Activated CD8-positive, alpha-beta memory T cell treated with anti-CD3 and anti-CD28 coated beads for 36 hours (primary cell): ENCODE measurements at regions not wholly inside any gene's neighbourhood (a gene's known extent, or its start where the extent isn't known, plus 50 kb on each side); places are given as distances from the start of the nearest gene placed in this dataset.
"Not testable (repeated sequence)": the region's sequence is repeated elsewhere in the genome, so short reads cannot be mapped to it uniquely, and the experiment has no call there.

Experiments used
- CTCF ChIA-PET: fragments of 350-600 bp; sonication (Branson Sonifier 250); formaldehyde crosslinking; loops from one replicate; lab custom pipeline; 2021; ENCODE audit warnings: antibody characterized with exemption; lab: Charles Lee
- POLR2A ChIA-PET: fragments of 350-600 bp; sonication (Branson Sonifier 250); formaldehyde crosslinking; loops from one replicate; lab custom pipeline; 2021; ENCODE audit warnings: antibody characterized with exemption; lab: Charles Lee

DNA sequence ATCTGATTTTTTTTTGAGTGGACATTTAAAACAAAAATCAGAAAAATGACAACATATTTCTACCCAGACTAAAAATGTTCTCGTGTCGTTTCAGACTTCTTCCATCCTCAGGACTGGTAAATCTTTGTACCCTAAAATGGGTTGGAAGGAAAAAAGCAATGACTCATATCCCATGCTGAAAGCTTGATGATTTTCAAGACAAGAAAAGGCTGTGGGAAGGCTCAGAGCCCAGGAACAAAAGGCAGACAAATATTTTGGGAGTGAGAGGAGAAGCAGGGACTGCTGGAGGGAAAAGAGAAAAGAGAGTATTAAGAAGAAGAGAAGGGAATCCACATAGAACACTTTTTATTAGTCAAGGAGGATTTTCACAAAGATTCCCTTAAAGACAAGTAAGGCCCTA lies 77.1 kb upstream of the CTAGE1 start:
- ChIA-PET POLR2A (no interaction called here), CTCF (no interaction called here)

GRCh38 chr18:22499421-22499820 lies 81.7 kb upstream of the CTAGE1 start:
- CTCF ChIA-PET = no interaction called here
- POLR2A ChIA-PET = no interaction called here

GRCh38 chr18:22503803-22504202 lies 86.1 kb upstream of the CTAGE1 start:
- ChIA-PET POLR2A (no interaction called here), CTCF (interaction anchor here (0.9 kb wide), 1 partner anchor 10 kb away, joined by 3 read pairs; no protein-coding TSS in a partner anchor)

DNA sequence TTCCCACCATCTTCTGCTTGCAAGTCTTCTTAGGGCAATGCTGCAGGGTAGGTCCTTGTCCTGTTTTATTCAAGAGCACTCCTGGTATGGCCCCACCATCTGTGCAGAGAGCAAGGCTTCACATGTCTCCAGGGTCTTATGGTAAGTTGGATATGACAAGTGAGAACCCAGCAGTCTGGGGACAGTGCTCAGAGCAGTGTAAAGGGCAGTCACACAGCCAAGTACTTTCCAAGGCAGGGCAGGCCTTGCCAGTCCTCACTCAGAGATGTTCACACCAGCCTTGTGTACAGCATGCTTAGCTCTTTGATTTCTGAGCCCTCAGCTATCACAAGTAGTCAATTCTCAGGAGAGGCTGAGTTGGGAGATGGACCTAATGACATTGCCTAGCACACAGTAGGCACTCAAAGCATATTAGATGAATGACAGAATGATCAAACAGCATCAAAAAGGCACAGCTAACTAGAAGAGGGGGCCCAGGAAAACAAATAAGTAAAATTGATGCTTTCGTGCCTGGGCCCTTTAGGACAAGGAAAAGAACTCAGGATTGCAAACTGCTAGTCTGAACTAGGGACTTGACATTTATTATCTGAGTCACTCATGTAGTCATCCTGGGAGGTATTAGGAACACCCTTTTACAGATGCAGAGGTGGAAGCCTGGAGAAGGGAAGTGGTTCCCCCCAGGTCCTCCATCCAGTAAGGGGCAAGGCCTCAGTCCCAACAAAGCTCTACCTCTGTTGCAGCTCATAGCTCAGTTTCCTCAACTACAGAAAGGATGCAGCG lies 86.7 kb upstream of the CTAGE1 start:
- ChIA-PET POLR2A (no interaction called here), CTCF (interaction anchor here (0.9 kb wide), 1 partner anchor 9 kb away, joined by 3 read pairs; no protein-coding TSS in a partner anchor)

- CTCF ChIA-PET = no interaction called here
- POLR2A ChIA-PET = no interaction called here
Measured at GRCh38 chr18:22505141-22505591, 87.5 kb upstream of the CTAGE1 start.

- ChIA-PET CTCF (no interaction called here), POLR2A (no interaction called here)
Measured at GRCh38 chr18:22507055-22507454, 89.3 kb upstream of the CTAGE1 start.

GRCh38 chr18:22509423-22509822 lies 91.7 kb upstream of the CTAGE1 start:
- POLR2A ChIA-PET = no interaction called here
- CTCF ChIA-PET = no interaction called here

DNA sequence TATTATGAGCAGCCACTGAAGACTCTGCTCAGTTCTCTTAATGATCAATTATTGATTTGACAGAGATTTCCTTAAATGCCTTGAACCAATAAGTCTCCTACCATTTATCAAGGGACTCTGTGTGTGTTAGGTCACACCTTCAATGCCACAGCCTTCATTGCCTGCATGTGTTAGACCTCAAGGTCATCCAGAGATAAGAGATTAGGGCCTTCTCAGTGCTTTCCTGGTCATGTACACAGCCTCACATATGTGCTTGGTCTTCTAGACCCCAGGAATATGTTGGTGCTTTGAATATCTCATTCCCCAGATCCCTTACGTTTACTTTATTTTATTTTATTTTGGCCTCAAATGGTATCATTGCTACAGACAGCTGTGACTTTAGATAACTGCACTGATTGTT lies 93.0 kb upstream of the CTAGE1 start:
- POLR2A ChIA-PET = no interaction called here
- CTCF ChIA-PET = no interaction called here

DNA sequence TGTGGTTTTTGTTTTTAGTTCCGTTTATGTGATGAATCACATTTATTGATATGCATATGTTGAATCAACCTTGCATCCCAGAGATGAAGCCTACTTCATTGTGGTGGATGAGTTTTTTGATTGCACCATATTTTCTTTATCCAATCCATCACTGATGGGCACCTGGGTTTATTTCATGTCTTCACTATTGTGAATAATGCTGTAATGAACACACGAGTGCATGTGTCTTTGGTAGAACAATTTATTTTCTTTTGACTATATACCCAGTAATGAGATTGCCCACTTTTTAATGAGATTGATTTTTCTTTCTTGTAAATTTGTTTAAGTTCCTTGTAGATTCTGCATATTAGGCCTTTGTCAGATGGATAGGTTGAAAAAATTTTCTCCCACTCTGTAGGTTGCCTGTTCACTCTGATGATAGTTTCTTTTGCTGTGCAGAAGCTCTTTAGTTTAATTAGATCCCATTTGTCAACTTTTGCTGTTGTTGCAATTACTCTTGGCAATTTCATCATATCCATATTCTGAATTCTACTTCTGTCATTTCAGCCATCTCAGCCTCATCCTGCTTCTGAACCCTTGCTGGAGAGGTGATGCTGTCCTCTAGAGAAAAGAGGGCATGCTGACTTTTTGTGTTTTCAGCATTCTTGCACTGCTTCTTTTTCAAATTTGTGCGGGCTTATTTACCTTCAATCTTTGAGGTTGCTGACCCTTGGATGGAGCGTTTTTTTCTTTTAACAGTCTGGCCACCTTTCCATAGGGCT lies 96.2 kb upstream of the CTAGE1 start:
- POLR2A ChIA-PET = no interaction called here
- CTCF ChIA-PET = interaction anchor here (1.2 kb wide), 1 partner anchor 10 kb away, joined by 3 read pairs; no protein-coding TSS in a partner anchor

DNA sequence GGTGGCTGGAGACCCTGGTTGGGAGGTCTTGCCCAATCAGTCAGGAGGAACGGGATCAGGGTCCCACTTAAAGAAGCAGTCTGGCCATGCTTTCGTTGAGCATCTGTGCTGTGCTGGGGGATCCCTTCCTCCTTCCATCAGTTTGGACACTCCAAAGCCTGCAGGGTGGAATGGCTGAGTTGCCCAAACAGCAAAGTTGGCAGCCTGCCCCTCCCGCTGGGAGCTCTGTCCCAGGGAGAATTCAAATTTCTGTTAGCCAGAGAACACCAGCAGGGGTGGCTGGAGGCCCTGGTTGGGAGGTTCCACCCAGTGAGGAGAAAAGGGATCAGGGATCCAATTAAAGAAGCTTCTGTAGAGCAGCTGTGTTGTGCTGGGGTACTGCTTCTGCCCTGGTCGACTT lies 96.9 kb upstream of the CTAGE1 start:
- POLR2A ChIA-PET = no interaction called here
- CTCF ChIA-PET = no interaction called here

DNA sequence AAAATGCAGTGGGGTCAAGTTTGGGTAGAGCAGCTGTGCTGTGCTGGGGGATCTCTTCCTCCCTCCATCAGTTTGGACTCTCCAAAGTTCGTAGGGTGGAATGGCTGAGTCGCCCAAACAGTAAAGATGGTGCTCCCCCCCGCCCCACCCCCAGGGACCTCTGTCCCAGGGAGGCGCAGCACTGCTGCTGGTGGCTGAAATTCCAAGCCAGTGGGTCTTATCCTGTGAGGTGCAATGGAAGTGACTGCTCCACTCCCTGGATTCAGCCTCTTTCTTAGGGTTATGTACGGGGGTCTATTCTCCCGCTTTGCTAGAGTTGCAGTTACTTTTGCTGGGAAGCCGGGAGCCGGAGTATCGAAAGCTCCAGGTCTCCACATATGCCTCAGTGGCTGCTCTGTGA lies 97.5 kb upstream of the CTAGE1 start:
- ChIA-PET CTCF (no interaction called here), POLR2A (no interaction called here)

GRCh38 chr18:22517356-22517755 lies 99.6 kb upstream of the CTAGE1 start:
- ChIA-PET POLR2A (no interaction called here), CTCF (no interaction called here)

- ChIA-PET POLR2A (no interaction called here), CTCF (no interaction called here)
Measured at GRCh38 chr18:22521026-22521707, 103.5 kb upstream of the CTAGE1 start.

- CTCF ChIA-PET = interaction anchor here (0.7 kb wide), 1 partner anchor 23 kb away, joined by 3 read pairs; no protein-coding TSS in a partner anchor
Measured at GRCh38 chr18:22523481-22523880, 105.8 kb upstream of the CTAGE1 start.

DNA sequence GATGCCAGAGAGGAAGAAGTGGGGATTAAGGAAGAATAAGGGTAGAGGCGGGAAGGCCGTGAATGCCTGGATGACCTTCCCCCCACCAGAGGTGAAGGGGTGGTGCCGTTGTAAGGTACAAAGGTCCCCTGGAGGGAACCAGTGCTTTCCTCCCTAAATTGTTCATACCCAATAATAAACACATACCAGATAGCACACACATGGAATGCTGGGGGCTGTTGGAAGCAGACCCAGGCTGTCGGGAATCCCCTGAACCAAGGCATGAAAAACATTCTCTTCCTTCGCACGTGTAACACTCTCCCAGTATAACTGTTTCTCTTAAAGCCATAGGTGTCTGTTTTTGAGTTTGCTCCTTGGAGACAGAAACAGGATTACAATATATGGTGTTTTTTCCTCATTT lies 107.1 kb upstream of the CTAGE1 start:
- CTCF ChIA-PET = no interaction called here

More at GRCh38 chr18:22523481-22523880, 105.8 kb upstream of the CTAGE1 start:
- POLR2A ChIA-PET = interaction anchor here (0.6 kb wide), 1 partner anchor 23 kb away, joined by 5 read pairs; no protein-coding TSS in a partner anchor

GRCh38 chr18:22525313-22525712 lies 107.6 kb upstream of the CTAGE1 start:
- CTCF ChIA-PET = no interaction called here
- POLR2A ChIA-PET = no interaction called here

More for the DNA sequence above, 107.1 kb upstream of the CTAGE1 start:
- POLR2A ChIA-PET = no interaction called here

DNA sequence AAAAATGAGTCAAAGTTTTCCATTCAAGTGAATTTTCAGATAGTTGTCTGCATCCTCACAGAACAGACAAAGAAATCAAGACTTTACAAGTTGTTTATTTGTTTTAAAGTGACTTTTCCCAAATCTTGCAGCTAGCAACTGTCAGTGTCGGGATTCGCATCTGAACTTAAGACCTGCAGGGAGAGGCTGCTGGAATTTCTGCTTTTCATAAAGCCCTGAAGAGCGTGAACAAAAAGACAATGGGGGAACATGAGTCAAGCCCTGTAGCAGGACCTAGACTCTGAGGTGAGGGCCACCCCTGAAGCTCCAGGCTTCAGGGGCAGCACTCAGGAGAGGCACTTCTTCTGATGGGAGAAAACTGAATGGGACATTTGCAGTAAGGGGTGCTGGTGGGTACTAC lies 108.2 kb upstream of the CTAGE1 start:
- ChIA-PET POLR2A (no interaction called here), CTCF (no interaction called here)

DNA sequence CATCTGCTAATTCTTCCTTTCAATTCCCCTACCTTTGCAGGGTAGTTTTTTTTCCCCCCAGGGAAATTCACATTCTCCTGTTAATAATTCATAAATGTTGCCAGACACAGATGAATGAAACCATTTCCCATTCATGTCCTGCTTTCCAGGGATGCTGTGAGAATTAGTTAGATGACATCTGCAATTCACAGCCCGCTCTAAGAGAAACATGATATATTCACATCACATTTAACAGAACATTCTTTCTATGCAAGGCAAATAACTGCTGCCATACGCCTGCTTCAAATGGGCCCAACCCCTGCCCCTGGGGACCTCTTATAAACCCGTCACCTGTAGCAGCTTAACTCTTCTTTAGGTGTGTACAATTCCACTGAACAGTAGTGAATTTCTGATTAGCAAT lies 110.6 kb upstream of the CTAGE1 start:
- CTCF ChIA-PET = no interaction called here
- POLR2A ChIA-PET = no interaction called here

GRCh38 chr18:22534706-22535105 lies 117.0 kb upstream of the CTAGE1 start:
- CTCF ChIA-PET, POLR2A ChIA-PET: not testable (repeated sequence)

- POLR2A ChIA-PET = no interaction called here
Measured at GRCh38 chr18:22536558-22536957, 118.8 kb upstream of the CTAGE1 start.

More at GRCh38 chr18:22536558-22536957, 118.8 kb upstream of the CTAGE1 start:
- CTCF ChIA-PET = no interaction called here
